Keratinocyte (primary cell): ENCODE measurements at regions not wholly inside any gene's neighbourhood (a gene's known extent, or its start where the extent isn't known, plus 50 kb on each side); places are given as distances from the start of the nearest gene placed in this dataset.

ENCODE experiments used
- CTCF ChIP-seq, 3 experiments: IDR thresholded peaks in 1 of 3; conservative IDR thresholded peaks in 1 of 3; optimal IDR thresholded peaks in 1 of 3; 2 replicates in 2 of 3; 3 replicates in 1 of 3; pipeline versions ENCODE3 to v1.5.1; 2011; ENCODE audit warnings: low read length in 3 of 3, mild to moderate bottlenecking in 3 of 3, moderate library complexity in 2 of 3, control low read depth in 1 of 3, inconsistent platforms in 1 of 3; ENCODE audit not compliant: insufficient read depth in 2 of 3; ENCODE audit errors: extremely low read depth in 1 of 3
- EZH2 ChIP-seq: IDR thresholded peaks from one replicate; pipeline ENCODE4 v1.6.1; 2012; ENCODE audit warnings: inconsistent platforms, mild to moderate bottlenecking, low read length, moderate library complexity

- TF ChIP-seq CTCF (optimal IDR thresholded peaks at IDR 0.05 in 1 of 3, IDR thresholded peaks at IDR 0.05 in 1 of 3, conservative IDR thresholded peaks at IDR 0.05 in 1 of 3; ENCODE audit: extremely low read depth in 1 of 3, insufficient read depth in 2 of 3, low read length in 3 of 3), result no peak
- TF ChIP-seq EZH2, result no peak
These were observed 339.5 kb upstream of the GCFC2 start for GRCh38 chr2:76050196-76050595.
